H1 (cell line): ENCODE measurements at regions not wholly inside any gene's neighbourhood (a gene's known extent, or its start where the extent isn't known, plus 50 kb on each side); places are given as distances from the start of the nearest gene placed in this dataset.
A peak's percentile ranks its signal among the peaks of the same experiment; 100 is the strongest.

Source experiments
- CTCF ChIA-PET: fragments of 300-600 bp; sonication (Branson Sonifier 250); formaldehyde crosslinking; loops from one replicate; lab custom pipeline; 2021; ENCODE audit not compliant: partially characterized antibody; lab: Charles Lee
- POLR2A ChIA-PET: fragments of 300-600 bp; sonication (Branson Sonifier 250); formaldehyde crosslinking; loops from one replicate; lab custom pipeline; 2021; ENCODE audit warnings: inconsistent platforms; ENCODE audit not compliant: partially characterized antibody; lab: Charles Lee
- DNase-seq, 2 experiments: peaks; one replicate each; pipeline versions ENCODE4 v3.0.0 to v3.0.0-alpha.2; 2010 to 2022; ENCODE audit warnings: low spot score in 2 of 2, low read depth in 1 of 2, mixed read lengths in 1 of 2
- FAIRE-seq: peaks from 2 replicates; lab custom pipeline; 2011; peaks lifted over from hg19 to GRCh38; lab: Jason Lieb, UNC
- H2AFZ ChIP-seq: 2 replicates; pipeline ENCODE4 v1.8.1; 2012; ENCODE audit warnings: low read length, inconsistent platforms
- H2AK5ac ChIP-seq: 2 replicates; pipeline ENCODE4 v1.6.1; 2013; ENCODE audit warnings: low read depth, low read length
- H2BK120ac ChIP-seq: replicated peaks from 2 replicates; pipeline ENCODE3; 2013; ENCODE audit warnings: low read depth, low read length, inconsistent platforms
- H2BK12ac ChIP-seq: 2 replicates; pipeline ENCODE4 v1.6.1; 2013; ENCODE audit warnings: low read depth, low read length
- H2BK15ac ChIP-seq: 2 replicates; pipeline ENCODE4 v1.6.1; 2013; ENCODE audit warnings: low read length
- H2BK20ac ChIP-seq: 2 replicates; pipeline ENCODE4 v1.6.1; 2013; ENCODE audit warnings: low read length
- H2BK5ac ChIP-seq: 2 replicates; pipeline ENCODE4 v1.6.1; 2013; ENCODE audit warnings: low read depth, low read length
- H3K14ac ChIP-seq: 2 replicates; pipeline ENCODE4 v1.6.1; 2013; ENCODE audit warnings: inconsistent platforms; ENCODE audit not compliant: insufficient read length
- H3K18ac ChIP-seq: 2 replicates; pipeline ENCODE4 v1.6.1; 2013; ENCODE audit warnings: low read length; ENCODE audit errors: extremely low read depth
- H3K23ac ChIP-seq: 2 replicates; pipeline ENCODE4 v1.6.1; 2013; ENCODE audit warnings: inconsistent platforms; ENCODE audit not compliant: insufficient read length
- H3K23me2 ChIP-seq: 2 replicates; pipeline ENCODE4 v1.6.1; 2013; ENCODE audit warnings: low read depth, low read length
- H3K27ac ChIP-seq: 2 replicates; pipeline ENCODE4 v1.6.1; 2011; ENCODE audit warnings: low read depth, low read length, inconsistent platforms
- H3K27me3 ChIP-seq, 4 experiments: replicated peaks in 1 of 4; 1 replicate in 1 of 4; 2 replicates in 3 of 4; pipeline versions ENCODE4 v1.6.1 to v1.8.1; 2011 to 2013; ENCODE audit warnings: low read length in 3 of 4, mild to moderate bottlenecking in 3 of 4, inconsistent platforms in 2 of 4, mixed read lengths in 2 of 4, moderate library complexity in 1 of 4; ENCODE audit not compliant: control insufficient read depth in 3 of 4, insufficient read depth in 3 of 4; ENCODE audit errors: extremely low read depth in 1 of 4
- H3K36me3 ChIP-seq, 4 experiments: 2 replicates each; pipeline versions ENCODE4 v1.6.1 to v1.8.1; 2011 to 2013; ENCODE audit warnings: mild to moderate bottlenecking in 4 of 4, low read length in 3 of 4, moderate library complexity in 2 of 4, control low read depth in 1 of 4, inconsistent platforms in 1 of 4; ENCODE audit not compliant: insufficient read depth in 4 of 4, control insufficient read depth in 2 of 4
- H3K4ac ChIP-seq: replicated peaks from 2 replicates; pipeline ENCODE3; 2013; ENCODE audit warnings: low read length, low read depth, mixed read lengths, inconsistent platforms; ENCODE audit not compliant: insufficient read length
- H3K4me1 ChIP-seq, 4 experiments: replicated peaks in 1 of 4; 1 replicate in 1 of 4; 2 replicates in 3 of 4; pipeline versions ENCODE4 v1.6.1 to v1.8.1; 2011 to 2013; ENCODE audit warnings: low read length in 3 of 4, inconsistent platforms in 2 of 4, mixed read lengths in 1 of 4; ENCODE audit not compliant: insufficient read depth in 4 of 4, control insufficient read depth in 3 of 4
- H3K4me2 ChIP-seq, 2 experiments: 2 replicates each; pipeline versions ENCODE4 v1.6.1 to v1.8.1; 2011 to 2013; ENCODE audit warnings: low read depth in 2 of 2, low read length in 2 of 2, control low read depth in 1 of 2, inconsistent platforms in 1 of 2, mild to moderate bottlenecking in 1 of 2; ENCODE audit not compliant: insufficient read depth in 1 of 2
- H3K4me3 ChIP-seq, 4 experiments: fragments of 200-600, 300-600 bp in 1 of 4; sonication (generic), shearing (Covaris generic), sonication (Bioruptor Twin) in 1 of 4; 2 replicates each; pipeline versions ENCODE4 v1.5.1 to v1.8.1; 2011 to 2016; ENCODE audit warnings: low read length in 4 of 4, low read depth in 3 of 4, control low read depth in 2 of 4, inconsistent platforms in 2 of 4, mild to moderate bottlenecking in 2 of 4, mixed read lengths in 1 of 4, moderate library complexity in 1 of 4; ENCODE audit not compliant: insufficient read depth in 2 of 4; ENCODE audit errors: extremely low read depth in 1 of 4
- H3K56ac ChIP-seq: replicated peaks from 2 replicates; pipeline ENCODE3; 2013; ENCODE audit warnings: low read depth, mild to moderate bottlenecking, mixed read lengths, low read length, inconsistent platforms; ENCODE audit not compliant: insufficient read length
- H3K79me1 ChIP-seq: 2 replicates; pipeline ENCODE4 v1.6.1; 2013; ENCODE audit warnings: low read depth, low read length, control low read depth
- H3K79me2 ChIP-seq, 2 experiments: 2 replicates each; pipeline versions ENCODE4 v1.6.1 to v1.8.1; 2012 to 2013; ENCODE audit warnings: low read length in 2 of 2, mild to moderate bottlenecking in 2 of 2, inconsistent platforms in 1 of 2; ENCODE audit not compliant: insufficient read depth in 2 of 2, control insufficient read depth in 1 of 2
- H3K9ac ChIP-seq, 4 experiments: replicated peaks in 1 of 4; 1 replicate in 1 of 4; 2 replicates in 3 of 4; pipeline versions ENCODE4 v1.6.1 to v1.8.1; 2011 to 2013; ENCODE audit warnings: low read depth in 3 of 4, low read length in 3 of 4, control low read depth in 2 of 4, mild to moderate bottlenecking in 2 of 4, moderate library complexity in 2 of 4, inconsistent platforms in 1 of 4; ENCODE audit errors: extremely low read depth in 1 of 4
- H3K9me3 ChIP-seq, 2 experiments: 2 replicates each; pipeline versions ENCODE4 v1.6.1 to v1.8.1; 2012 to 2013; ENCODE audit warnings: mild to moderate bottlenecking in 2 of 2, moderate library complexity in 2 of 2, control low read depth in 1 of 2, inconsistent platforms in 1 of 2, low read depth in 1 of 2, low read length in 1 of 2, mixed read lengths in 1 of 2; ENCODE audit not compliant: insufficient read depth in 2 of 2
- H4K20me1 ChIP-seq, 2 experiments: replicated peaks in 1 of 2; 2 replicates each; pipeline versions ENCODE3 to v1.8.1; 2011 to 2013; ENCODE audit warnings: inconsistent platforms in 2 of 2, low read length in 2 of 2, mild to moderate bottlenecking in 1 of 2; ENCODE audit not compliant: insufficient read depth in 2 of 2, control insufficient read depth in 1 of 2
- H4K5ac ChIP-seq: 2 replicates; pipeline ENCODE4 v1.6.1; 2013; ENCODE audit warnings: low read length, low read depth, mixed read lengths, inconsistent platforms; ENCODE audit not compliant: insufficient read length
- H4K8ac ChIP-seq: 2 replicates; pipeline ENCODE4 v1.8.0; 2013; ENCODE audit warnings: mild to moderate bottlenecking, moderate library complexity, low read length, inconsistent platforms; ENCODE audit not compliant: insufficient read depth; ENCODE audit errors: extremely low read depth
- H4K91ac ChIP-seq: replicated peaks from 2 replicates; pipeline ENCODE3; 2013; ENCODE audit warnings: low read length, mixed read lengths, inconsistent platforms; ENCODE audit not compliant: insufficient read length
- ASH2L ChIP-seq: fragments of 200-600, 300-600 bp; sonication (generic); IDR thresholded peaks from one replicate; pipeline ENCODE4 v1.7.1; 2017; ENCODE audit warnings: low read length
- ATF2 ChIP-seq: IDR thresholded peaks from 2 replicates; pipeline ENCODE4 v1.6.1; 2012; ENCODE audit warnings: low read length, inconsistent platforms
- BACH1 ChIP-seq: IDR thresholded peaks from 2 replicates; pipeline ENCODE4 v1.6.1; 2012; ENCODE audit warnings: low read length, improper control_type of control experiment
- CHD2 ChIP-seq: IDR thresholded peaks from 2 replicates; pipeline ENCODE4 v1.6.1; 2012; ENCODE audit warnings: low read length, improper control_type of control experiment
- KDM1A ChIP-seq: fragments of 200-600, 300-600 bp; sonication (generic); IDR thresholded peaks from 2 replicates; pipeline ENCODE4 v1.7.1; 2016; ENCODE audit warnings: mild to moderate bottlenecking, low read length, borderline replicate concordance
- KDM4A ChIP-seq: IDR thresholded peaks from one replicate; pipeline ENCODE4 v1.7.1; 2012; ENCODE audit warnings: low read depth, mild to moderate bottlenecking, moderate library complexity, low read length, inconsistent platforms; ENCODE audit not compliant: severe bottlenecking
- MAFK ChIP-seq: IDR thresholded peaks from 2 replicates; pipeline ENCODE4 v1.6.1; 2012; ENCODE audit warnings: low read depth, mild to moderate bottlenecking, improper control_type of control experiment, low read length
- SRF ChIP-seq: IDR thresholded peaks from 2 replicates; pipeline ENCODE4 v1.6.1; 2011; ENCODE audit warnings: mild to moderate bottlenecking, low read depth, low read length, moderate library complexity
- TAF7 ChIP-seq: optimal IDR thresholded peaks from 2 replicates; pipeline ENCODE3; 2011; ENCODE audit warnings: low read depth, mild to moderate bottlenecking, inconsistent platforms, low read length, moderate library complexity, borderline replicate concordance
- TBP ChIP-seq: IDR thresholded peaks from 2 replicates; pipeline ENCODE4 v1.6.1; 2011; ENCODE audit warnings: low read depth, low read length, improper control_type of control experiment
- WGBS, 2 experiments: shearing (Covaris generic) in 1 of 2; methylation state at CpG; one replicate each; pipeline versions ENCODE4 v1.1.6 to v1.1.7; 2013 to 2015; ENCODE audit warnings: low lambda C conversion rate in 2 of 2, mixed read lengths in 2 of 2, inconsistent platforms in 1 of 2, low coverage in 1 of 2, missing lambda C conversion rate in 1 of 2; ENCODE audit not compliant: insufficient replicate concordance in 2 of 2, insufficient coverage in 1 of 2, insufficient read length in 1 of 2; ENCODE audit errors: extremely low coverage in 1 of 2, missing lambda C conversion rate in 1 of 2; 5-methylcytosine and 5-hydroxymethylcytosine counted together

- H2BK20ac ChIP-seq = no peak overlapping the region
- no peak overlapping the region for H2AK5ac ChIP-seq
- no peak overlapping the region for H3K27ac ChIP-seq
- no peak overlapping the region for H2BK5ac ChIP-seq
- DNase-seq (no peak), FAIRE-seq (no peak)
- no peaks in the 10 kb centered on the region for H3K79me1 ChIP-seq
- H2BK15ac ChIP-seq = no peak overlapping the region
- peak overlapping the region; percentile 20; the same call in 1 of the 2 replicates for H2BK12ac ChIP-seq
- H2BK120ac ChIP-seq = no peak overlapping the region
- H3K18ac ChIP-seq = no peak overlapping the region
- no peak overlapping the region for H4K5ac ChIP-seq
- H4K91ac ChIP-seq = no peak overlapping the region
- no peak overlapping the region for H3K4me3 ChIP-seq
- H4K20me1 ChIP-seq = peaks cover 0 to 3% of the 10 kb centered on the region in 2 experiments
- no peaks in the 10 kb centered on the region for H3K27me3 ChIP-seq
- no peaks in the 10 kb centered on the region for H3K9me3 ChIP-seq
- H3K4ac ChIP-seq = no peak overlapping the region
- no peak overlapping the region for H4K8ac ChIP-seq
- peaks cover 7% of the 10 kb centered on the region; the same call in 1 of the 2 replicates for H3K23me2 ChIP-seq
- no peaks in the 10 kb centered on the region for H3K36me3 ChIP-seq
- H3K79me2 ChIP-seq = no peaks in the 10 kb centered on the region
- no peak overlapping the region for H3K23ac ChIP-seq
- peak overlapping the region; percentile 9; the same call in 1 of the 2 replicates for H2AFZ ChIP-seq
- H3K4me1 ChIP-seq = peaks cover 1 to 5% (median 4%) of the 10 kb centered on the region in 4 experiments; a peak in 3 of 7 replicates
- ChIA-PET POLR2A (no interaction called here), CTCF (no interaction called here)
- no peak overlapping the region for H3K14ac ChIP-seq
- no peak overlapping the region for H3K4me2 ChIP-seq
- WGBS, 2 experiments = 70% methylated on average over 9 of the region's 10 CpGs; no CpG with 5 or more reads in 1 of the 2 experiments
- TF ChIP-seq ATF2 (no peak), TBP (no peak), BACH1 (no peak), TAF7 (no peak), SRF (no peak), KDM4A (no peak), ASH2L (no peak), KDM1A (no peak), MAFK (no peak), CHD2 (no peak)
- no peak overlapping the region for H3K9ac ChIP-seq
- H3K56ac ChIP-seq = no peak overlapping the region
Measured at GRCh38 chr4:138864961-138865720, 150.4 kb upstream of the NOCT start.
